Trophoblast cell (in vitro differentiated cells and primary cell): ENCODE measurements at regions not wholly inside any gene's neighbourhood (a gene's known extent, or its start where the extent isn't known, plus 50 kb on each side); places are given as distances from the start of the nearest gene placed in this dataset.

Experiments used
- DNase-seq, 2 donors: peaks; one replicate each; pipeline ENCODE4 v3.0.0-alpha.2; 2016
- H2AFZ ChIP-seq: 2 replicates; pipeline ENCODE4 v1.6.1; 2013; ENCODE audit warnings: low read length, moderate library complexity, mild to moderate bottlenecking; ENCODE audit not compliant: insufficient read depth, poor library complexity
- H2AK5ac ChIP-seq: 2 replicates; pipeline ENCODE4 v1.6.1; 2013; ENCODE audit warnings: mild to moderate bottlenecking, low read length
- H2BK120ac ChIP-seq: 2 replicates; pipeline ENCODE4 v1.6.1; 2013; ENCODE audit warnings: low read length, mild to moderate bottlenecking, moderate library complexity; ENCODE audit not compliant: insufficient read depth, poor library complexity
- H2BK12ac ChIP-seq: 2 replicates; pipeline ENCODE4 v1.6.1; 2013; ENCODE audit warnings: mild to moderate bottlenecking, low read length, moderate library complexity
- H2BK5ac ChIP-seq: 2 replicates; pipeline ENCODE4 v1.6.1; 2013; ENCODE audit warnings: low read length, low read depth, moderate library complexity, mild to moderate bottlenecking; ENCODE audit not compliant: poor library complexity
- H3K14ac ChIP-seq: 2 replicates; pipeline ENCODE4 v1.6.1; 2013; ENCODE audit warnings: mild to moderate bottlenecking, low read length
- H3K18ac ChIP-seq: 2 replicates; pipeline ENCODE4 v1.6.1; 2013; ENCODE audit warnings: mild to moderate bottlenecking, low read length
- H3K23ac ChIP-seq: 2 replicates; pipeline ENCODE4 v1.6.1; 2013; ENCODE audit warnings: low read length
- H3K27ac ChIP-seq: 2 replicates; pipeline ENCODE4 v1.5.1; 2013; ENCODE audit warnings: low read depth, mild to moderate bottlenecking, inconsistent platforms, low read length, moderate library complexity
- H3K27me3 ChIP-seq: 2 replicates; pipeline ENCODE4 v1.6.1; 2013; ENCODE audit warnings: inconsistent platforms, mild to moderate bottlenecking, low read length, moderate library complexity; ENCODE audit not compliant: insufficient read depth
- H3K36me3 ChIP-seq, 2 experiments: 1 replicate in 1 of 2; 2 replicates in 1 of 2; pipeline ENCODE4 v1.6.1; 2013; ENCODE audit warnings: low read length in 2 of 2, mild to moderate bottlenecking in 2 of 2, moderate library complexity in 1 of 2; ENCODE audit not compliant: insufficient read depth in 2 of 2, control insufficient read depth in 1 of 2
- H3K4ac ChIP-seq: 2 replicates; pipeline ENCODE4 v1.6.1; 2013; ENCODE audit warnings: low read depth, mild to moderate bottlenecking, low read length, moderate library complexity
- H3K4me1 ChIP-seq, 2 experiments: 1 replicate in 1 of 2; 2 replicates in 1 of 2; pipeline ENCODE4 v1.6.1; 2013; ENCODE audit warnings: low read length in 2 of 2, mild to moderate bottlenecking in 2 of 2, moderate library complexity in 1 of 2; ENCODE audit not compliant: insufficient read depth in 2 of 2, control insufficient read depth in 1 of 2
- H3K4me2 ChIP-seq: 2 replicates; pipeline ENCODE4 v1.6.1; 2013; ENCODE audit warnings: inconsistent platforms, mild to moderate bottlenecking, low read length, moderate library complexity
- H3K4me3 ChIP-seq: 2 replicates; pipeline ENCODE4 v1.5.1; 2013; ENCODE audit warnings: mild to moderate bottlenecking, low read depth, low read length, inconsistent platforms
- H3K79me1 ChIP-seq: one replicate; pipeline ENCODE4 v1.6.1; 2013; ENCODE audit warnings: low read length
- H3K79me2 ChIP-seq: 2 replicates; pipeline ENCODE4 v1.6.1; 2013; ENCODE audit warnings: low read length, mild to moderate bottlenecking; ENCODE audit not compliant: control insufficient read depth, insufficient read depth, poor library complexity
- H3K9ac ChIP-seq: 2 replicates; pipeline ENCODE4 v1.6.1; 2013; ENCODE audit warnings: mild to moderate bottlenecking, low read length
- H3K9me3 ChIP-seq: 2 replicates; pipeline ENCODE4 v1.6.1; 2013; ENCODE audit warnings: low read depth, mild to moderate bottlenecking, control low read depth, inconsistent platforms, low read length; ENCODE audit not compliant: insufficient read depth
- H4K12ac ChIP-seq: 2 replicates; pipeline ENCODE4 v1.6.1; 2013; ENCODE audit warnings: low read depth, mild to moderate bottlenecking, low read length, moderate library complexity
- H4K8ac ChIP-seq: 2 replicates; pipeline ENCODE4 v1.6.1; 2013; ENCODE audit warnings: low read depth, mild to moderate bottlenecking, low read length, moderate library complexity
- H4K91ac ChIP-seq: one replicate; pipeline ENCODE4 v1.6.1; 2013; ENCODE audit warnings: low read depth, mild to moderate bottlenecking, low read length, moderate library complexity
- WGBS: extraction: QIAGEN DNeasy Blood & Tissue Kit; methylation state at CpG from one replicate; pipeline ENCODE4 v1.1.7; 2013; ENCODE audit warnings: missing lambda C conversion rate; ENCODE audit not compliant: insufficient read length, insufficient coverage; ENCODE audit errors: extremely low coverage; 5-methylcytosine and 5-hydroxymethylcytosine counted together

DNA sequence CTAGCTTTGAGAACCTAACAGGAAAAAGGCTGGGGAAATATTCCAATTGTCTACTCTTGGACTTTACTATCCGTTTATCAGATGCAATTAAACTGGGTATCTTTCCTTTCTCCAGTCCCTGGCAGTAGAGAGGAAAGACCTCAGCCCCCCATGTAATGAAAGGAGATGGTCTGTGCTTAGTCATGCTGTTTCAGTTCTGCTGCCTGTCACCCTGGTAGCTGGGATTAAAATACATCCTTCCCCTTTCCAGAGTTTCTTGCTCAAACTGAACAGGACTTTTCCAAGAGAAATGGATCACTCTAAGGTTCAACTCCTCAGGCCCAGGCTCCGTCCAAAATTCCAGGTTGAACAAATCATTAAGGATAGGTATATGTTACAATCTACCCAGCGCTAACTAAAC is 202.9 kb downstream of the PTEN start:
- Histone ChIP-seq H2BK12ac (peak overlapping the region; percentile 6), H3K4me2 (no peak overlapping the region), H3K9me3 (no peaks in the 10 kb centered on the region), H3K4ac (no peak overlapping the region), H2BK5ac (no peak overlapping the region), H3K23ac (no peak overlapping the region), H4K12ac (no peak overlapping the region), H3K4me1 (peaks cover 11 to 24% of the 10 kb centered on the region in 2 experiments), H2AK5ac (no peak overlapping the region), H4K8ac (no peak overlapping the region), H3K18ac (no peak overlapping the region), H2BK120ac (peak overlapping the region; percentile 59), H4K91ac (peak overlapping the region; percentile 46), H3K4me3 (no peak overlapping the region), H3K27ac (no peak overlapping the region), H3K79me1 (peaks cover 27% of the 10 kb centered on the region), H2AFZ (no peak overlapping the region), H3K36me3 (no peaks in the 10 kb centered on the region), H3K27me3 (no peaks in the 10 kb centered on the region), H3K79me2 (no peaks in the 10 kb centered on the region), H3K9ac (no peak overlapping the region), H3K14ac (peak overlapping the region; percentile 22)
- WGBS = no CpG with 5 or more reads among the region's 3 CpGs
- no peak for DNase-seq

DNA sequence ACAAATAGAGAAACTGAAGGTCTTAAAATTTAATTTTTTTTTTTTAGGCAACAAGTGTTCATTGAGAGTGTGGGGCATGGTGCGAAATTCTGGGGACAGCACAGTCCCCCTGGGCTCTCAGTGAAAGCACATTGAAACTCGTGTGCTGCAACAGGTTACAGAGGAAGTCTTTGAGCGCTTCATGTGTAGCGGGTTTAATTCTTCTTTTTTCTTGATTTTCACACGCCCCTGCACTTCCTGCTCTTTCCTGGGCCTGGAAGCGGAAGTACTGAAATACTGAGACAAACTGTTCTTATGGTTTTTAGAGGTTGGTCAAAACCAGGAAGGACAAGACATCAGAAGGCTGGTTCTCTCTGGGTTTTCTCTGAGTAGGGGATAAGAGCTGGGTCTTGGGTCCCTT is 203.5 kb downstream of the PTEN start:
- peak in 1 of 2 donors; percentile 12 for DNase-seq
- H2AFZ ChIP-seq = no peak overlapping the region
- H3K27ac ChIP-seq = no peak overlapping the region
- peaks cover 23% of the 10 kb centered on the region for H3K79me1 ChIP-seq
- no peaks in the 10 kb centered on the region for H3K36me3 ChIP-seq
- no peaks in the 10 kb centered on the region for H3K9me3 ChIP-seq
- H2BK5ac ChIP-seq = no peak overlapping the region
- H3K4me2 ChIP-seq = no peak overlapping the region
- peak overlapping the region; percentile 56 for H2BK12ac ChIP-seq
- H3K18ac ChIP-seq = no peak overlapping the region
- H2AK5ac ChIP-seq = no peak overlapping the region
- H3K23ac ChIP-seq = no peak overlapping the region
- H3K27me3 ChIP-seq = no peaks in the 10 kb centered on the region
- WGBS = no CpG with 5 or more reads among the region's 6 CpGs
- H4K12ac ChIP-seq = no peak overlapping the region
- H3K4me3 ChIP-seq = no peak overlapping the region
- no peaks in the 10 kb centered on the region for H3K79me2 ChIP-seq
- peaks cover 11 to 24% of the 10 kb centered on the region in 2 experiments for H3K4me1 ChIP-seq
- peak overlapping the region; percentile 9 for H4K91ac ChIP-seq
- no peak overlapping the region for H3K14ac ChIP-seq
- no peak overlapping the region for H3K9ac ChIP-seq
- no peak overlapping the region for H2BK120ac ChIP-seq
- no peak overlapping the region for H4K8ac ChIP-seq
- H3K4ac ChIP-seq = no peak overlapping the region

DNA sequence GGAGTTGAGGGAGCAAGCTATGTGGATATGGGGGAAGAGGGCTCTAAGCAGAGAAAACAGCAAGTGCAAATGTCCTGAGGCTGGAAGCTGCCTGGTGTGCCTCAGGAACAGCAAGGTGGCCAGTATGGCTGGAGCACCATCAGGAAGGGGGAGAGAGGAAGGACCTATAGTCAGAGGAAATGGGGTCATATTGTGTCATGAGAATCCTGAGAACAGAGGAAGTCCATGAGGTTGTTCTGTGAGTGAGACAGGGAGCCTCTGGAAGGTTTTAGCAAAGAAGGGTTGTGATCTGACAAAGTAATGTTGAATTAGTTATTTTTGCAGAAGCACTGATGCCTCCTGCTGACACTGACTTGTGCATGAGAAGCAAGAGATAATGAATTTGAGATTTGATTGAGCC is 204.3 kb downstream of the PTEN start:
- peak overlapping the region; percentile 73 for H2BK12ac ChIP-seq
- no peak overlapping the region for H3K14ac ChIP-seq
- no peak overlapping the region for H2BK5ac ChIP-seq
- H3K4me2 ChIP-seq = no peak overlapping the region
- H3K9ac ChIP-seq = no peak overlapping the region
- H3K4ac ChIP-seq = no peak overlapping the region
- peaks cover 19% of the 10 kb centered on the region for H3K79me1 ChIP-seq
- H3K4me1 ChIP-seq = peaks cover 7 to 20% of the 10 kb centered on the region in 2 experiments
- no peak overlapping the region for H2AFZ ChIP-seq
- H2AK5ac ChIP-seq = peak overlapping the region; percentile 64
- no peak overlapping the region for H2BK120ac ChIP-seq
- no peak for DNase-seq
- peak overlapping the region; percentile 11 for H4K91ac ChIP-seq
- no peak overlapping the region for H3K18ac ChIP-seq
- no peak overlapping the region for H3K27ac ChIP-seq
- H4K8ac ChIP-seq = no peak overlapping the region
- no peak overlapping the region for H3K23ac ChIP-seq
- no peaks in the 10 kb centered on the region for H3K79me2 ChIP-seq
- no peaks in the 10 kb centered on the region for H3K36me3 ChIP-seq
- H3K9me3 ChIP-seq = no peaks in the 10 kb centered on the region
- H3K27me3 ChIP-seq = no peaks in the 10 kb centered on the region
- H4K12ac ChIP-seq = no peak overlapping the region
- no peak overlapping the region for H3K4me3 ChIP-seq

DNA sequence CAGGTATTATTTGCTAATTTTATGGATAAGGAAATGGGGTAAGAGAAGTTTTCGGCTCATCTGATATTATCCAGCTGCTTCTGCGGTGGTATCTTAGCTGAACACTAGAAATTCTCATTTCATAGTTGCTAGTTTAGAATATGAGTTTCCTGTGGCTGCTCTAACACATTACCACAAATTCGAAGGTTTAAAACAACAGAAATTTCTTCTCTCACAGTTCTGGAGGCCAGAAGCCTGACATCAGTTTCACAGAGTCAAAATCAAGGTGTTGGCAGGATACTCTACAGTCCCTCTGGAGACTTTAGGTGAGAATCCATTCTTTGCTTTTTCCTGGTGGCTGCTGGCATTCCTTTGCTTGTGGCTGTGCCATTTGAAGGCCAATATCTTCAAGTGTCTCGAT is 205.9 kb downstream of the PTEN start:
- H3K4me3 ChIP-seq = no peak overlapping the region
- peaks cover 11% of the 10 kb centered on the region for H3K79me1 ChIP-seq
- H3K18ac ChIP-seq = no peak overlapping the region
- WGBS = no CpG with 5 or more reads among the region's 4 CpGs
- no peak overlapping the region for H2BK120ac ChIP-seq
- H3K27ac ChIP-seq = no peak overlapping the region
- H2BK5ac ChIP-seq = peak overlapping the region; percentile 71
- H3K4ac ChIP-seq = no peak overlapping the region
- H3K14ac ChIP-seq = no peak overlapping the region
- no peak overlapping the region for H4K8ac ChIP-seq
- no peak overlapping the region for H2AFZ ChIP-seq
- H3K4me1 ChIP-seq = peaks cover 5 to 14% of the 10 kb centered on the region in 2 experiments
- H3K9me3 ChIP-seq = no peaks in the 10 kb centered on the region
- DNase-seq = no peak
- no peak overlapping the region for H2AK5ac ChIP-seq
- no peak overlapping the region for H3K23ac ChIP-seq
- no peak overlapping the region for H2BK12ac ChIP-seq
- no peak overlapping the region for H3K9ac ChIP-seq
- no peaks in the 10 kb centered on the region for H3K79me2 ChIP-seq
- no peak overlapping the region for H4K12ac ChIP-seq
- peak overlapping the region; percentile 51 for H4K91ac ChIP-seq
- H3K36me3 ChIP-seq = no peaks in the 10 kb centered on the region
- H3K27me3 ChIP-seq = no peaks in the 10 kb centered on the region
- no peak overlapping the region for H3K4me2 ChIP-seq
